Fibroblast of lung (primary cell): ENCODE measurements at regions not wholly inside any gene's neighbourhood (a gene's known extent, or its start where the extent isn't known, plus 50 kb on each side); places are given as distances from the start of the nearest gene placed in this dataset.

Experiments
- DNase-seq, 2 donors: peaks; one replicate each; pipeline versions ENCODE4 v3.0.0 to v3.0.0-alpha.2; 2010; ENCODE audit warnings: low read depth in 2 of 2
- H2AFZ ChIP-seq: 2 replicates; pipeline ENCODE4 v1.5.1; 2012; ENCODE audit warnings: low read length, control low read depth, inconsistent platforms
- H3K27ac ChIP-seq: 2 replicates; pipeline ENCODE4 v1.5.1; 2011; ENCODE audit warnings: low read length, control low read depth; ENCODE audit not compliant: insufficient read depth
- H3K27me3 ChIP-seq: 2 replicates; pipeline ENCODE4 v1.5.1; 2011; ENCODE audit warnings: mild to moderate bottlenecking, low read length; ENCODE audit not compliant: control insufficient read depth, insufficient read depth
- H3K36me3 ChIP-seq: 2 replicates; pipeline ENCODE4 v1.5.1; 2011; ENCODE audit warnings: low read length; ENCODE audit not compliant: control insufficient read depth, insufficient read depth
- H3K4me1 ChIP-seq: 2 replicates; pipeline ENCODE4 v1.5.1; 2011; ENCODE audit warnings: low read length; ENCODE audit not compliant: control insufficient read depth, insufficient read depth; ENCODE audit errors: extremely low read depth
- H3K4me2 ChIP-seq: 2 replicates; pipeline ENCODE4 v1.5.1; 2011; ENCODE audit warnings: low read length, control low read depth; ENCODE audit not compliant: insufficient read depth; ENCODE audit errors: extremely low read depth
- H3K4me3 ChIP-seq, 4 experiments: fragments of 200-600 bp in 1 of 4; sonication (generic) in 1 of 4; replicated peaks in 1 of 4; 2 replicates each; pipeline ENCODE4 v1.5.1; 2011 to 2016; ENCODE audit warnings: low read length in 4 of 4, low read depth in 3 of 4, mild to moderate bottlenecking in 3 of 4, control low read depth in 2 of 4, inconsistent platforms in 1 of 4, mixed read lengths in 1 of 4; ENCODE audit not compliant: insufficient read depth in 1 of 4; ENCODE audit errors: control extremely low read depth in 1 of 4
- H3K79me2 ChIP-seq: 2 replicates; pipeline ENCODE4 v1.5.1; 2012; ENCODE audit warnings: mild to moderate bottlenecking, low read length, inconsistent platforms; ENCODE audit not compliant: control insufficient read depth, insufficient read depth
- H3K9ac ChIP-seq: 2 replicates; pipeline ENCODE4 v1.5.1; 2011; ENCODE audit warnings: mild to moderate bottlenecking, low read length, control low read depth; ENCODE audit not compliant: insufficient read depth
- H3K9me3 ChIP-seq: 2 replicates; pipeline ENCODE4 v1.5.1; 2012; ENCODE audit warnings: low read depth, low read length; ENCODE audit not compliant: control insufficient read depth, insufficient read depth
- H4K20me1 ChIP-seq: 2 replicates; pipeline ENCODE4 v1.5.1; 2011; ENCODE audit warnings: low read length; ENCODE audit not compliant: control insufficient read depth, insufficient read depth; ENCODE audit errors: extremely low read depth
- CTCF ChIP-seq, 2 donors: IDR thresholded peaks in 1 of 2; conservative IDR thresholded peaks in 1 of 2; 1 replicate in 1 of 2; 2 replicates in 1 of 2; pipeline ENCODE4 v1.5.1; 2011 to 2012; ENCODE audit warnings: low read length in 2 of 2, control low read depth in 1 of 2, inconsistent platforms in 1 of 2, low read depth in 1 of 2, mild to moderate bottlenecking in 1 of 2
- EZH2 ChIP-seq: IDR thresholded peaks from 2 replicates; pipeline ENCODE4 v1.5.1; 2012; ENCODE audit warnings: low read length, control low read depth, mild to moderate bottlenecking; ENCODE audit errors: missing control alignments

DNA sequence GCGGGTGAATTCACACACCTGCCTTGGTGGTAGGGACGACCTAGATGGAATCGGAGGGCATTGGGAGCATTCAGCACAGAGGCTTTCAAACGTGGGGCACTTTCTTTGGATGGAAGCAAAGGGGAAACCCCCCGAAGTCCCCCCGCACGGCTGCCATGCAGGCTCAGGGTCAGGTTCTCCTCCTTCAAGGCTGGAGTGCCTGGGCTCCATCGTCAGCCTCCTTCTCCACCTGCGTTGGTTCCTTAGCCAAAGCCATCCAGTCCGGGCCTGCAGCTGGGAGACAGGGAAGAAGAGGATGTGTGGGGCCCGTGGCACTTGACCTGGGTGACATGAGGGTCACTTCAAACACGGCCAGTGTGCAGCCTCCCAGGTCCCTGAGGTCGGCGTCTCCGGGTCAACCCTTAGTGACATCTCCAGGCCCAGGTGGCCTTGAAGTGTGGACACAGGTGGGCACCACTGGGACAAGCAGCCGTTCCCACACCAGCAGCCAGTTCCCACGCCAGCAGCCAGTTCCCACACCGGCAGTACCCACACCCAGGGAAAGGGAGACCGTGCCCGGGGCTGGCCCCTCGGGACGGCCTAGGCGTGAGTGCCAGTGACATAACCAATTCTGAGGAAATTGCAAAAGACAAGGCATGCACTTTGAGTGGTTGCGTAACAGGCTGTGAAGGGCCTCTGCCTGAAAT lies 116.0 kb downstream of the SOX1 start:
- H3K27ac ChIP-seq: no peak overlapping the region
- no peaks in the 10 kb centered on the region for H3K9me3 ChIP-seq
- no peak overlapping the region for H3K4me2 ChIP-seq
- no peak overlapping the region for H3K9ac ChIP-seq
- no peaks in the 10 kb centered on the region for H3K79me2 ChIP-seq
- H4K20me1 ChIP-seq: no peaks in the 10 kb centered on the region
- TF ChIP-seq CTCF (conservative IDR thresholded peaks at IDR 0.05 in 1 of 2, IDR thresholded peaks at IDR 0.05 in 1 of 2; ENCODE audit: low read depth in 1 of 2, low read length in 2 of 2): no peak
- no peak for TF ChIP-seq EZH2
- H3K36me3 ChIP-seq: no peaks in the 10 kb centered on the region
- DNase-seq: no peak
- H3K4me3 ChIP-seq: no peak overlapping the region
- H2AFZ ChIP-seq: no peak overlapping the region
- H3K27me3 ChIP-seq: no peaks in the 10 kb centered on the region
- no peaks in the 10 kb centered on the region for H3K4me1 ChIP-seq

GRCh38 chr13:112183532-112184090 lies 116.7 kb downstream of the SOX1 start:
- no peak overlapping the region for H3K4me3 ChIP-seq
- H3K9ac ChIP-seq: no peak overlapping the region
- no peaks in the 10 kb centered on the region for H3K4me1 ChIP-seq
- H3K79me2 ChIP-seq: no peaks in the 10 kb centered on the region
- TF ChIP-seq CTCF (conservative IDR thresholded peaks at IDR 0.05 in 1 of 2, IDR thresholded peaks at IDR 0.05 in 1 of 2; ENCODE audit: low read depth in 1 of 2, low read length in 2 of 2): no peak
- no peak for TF ChIP-seq EZH2
- H3K27me3 ChIP-seq: no peaks in the 10 kb centered on the region
- H4K20me1 ChIP-seq: no peaks in the 10 kb centered on the region
- DNase-seq: no peak
- H3K36me3 ChIP-seq: no peaks in the 10 kb centered on the region
- H3K27ac ChIP-seq: no peak overlapping the region
- H3K9me3 ChIP-seq: no peaks in the 10 kb centered on the region
- H3K4me2 ChIP-seq: no peak overlapping the region
- H2AFZ ChIP-seq: no peak overlapping the region

DNA sequence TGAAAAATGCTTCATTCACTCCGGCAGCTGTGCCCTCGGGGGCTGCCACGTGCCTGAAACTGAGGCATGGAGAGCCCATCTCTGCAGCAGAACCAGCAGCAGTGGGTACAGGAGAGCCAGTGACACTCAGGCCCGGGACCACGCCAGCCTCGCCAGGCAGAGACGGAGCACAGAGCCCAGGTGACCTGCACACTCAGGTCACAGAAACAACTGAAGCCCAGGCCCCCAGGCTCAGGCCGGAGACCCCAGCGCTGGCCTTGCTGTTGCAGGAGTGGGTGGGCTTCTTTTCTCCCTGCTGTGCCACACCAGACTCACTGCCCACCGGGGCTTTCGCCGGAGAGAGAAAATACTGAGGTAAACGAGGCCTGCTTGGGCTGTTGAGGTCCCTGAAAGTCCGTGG lies 117.3 kb downstream of the SOX1 start:
- no peaks in the 10 kb centered on the region for H3K9me3 ChIP-seq
- no peaks in the 10 kb centered on the region for H3K36me3 ChIP-seq
- H3K9ac ChIP-seq: no peak overlapping the region
- no peak overlapping the region for H3K27ac ChIP-seq
- no peak for TF ChIP-seq CTCF (conservative IDR thresholded peaks at IDR 0.05 in 1 of 2, IDR thresholded peaks at IDR 0.05 in 1 of 2; ENCODE audit: low read depth in 1 of 2, low read length in 2 of 2)
- TF ChIP-seq EZH2: no peak
- no peaks in the 10 kb centered on the region for H3K27me3 ChIP-seq
- H3K4me2 ChIP-seq: no peak overlapping the region
- H4K20me1 ChIP-seq: no peaks in the 10 kb centered on the region
- DNase-seq: no peak
- H3K79me2 ChIP-seq: no peaks in the 10 kb centered on the region
- no peak overlapping the region for H3K4me3 ChIP-seq
- no peaks in the 10 kb centered on the region for H3K4me1 ChIP-seq
- H2AFZ ChIP-seq: no peak overlapping the region
